K562 (cell line): ENCODE measurements at regions not wholly inside any gene's neighbourhood (a gene's known extent, or its start where the extent isn't known, plus 50 kb on each side); places are given as distances from the start of the nearest gene placed in this dataset.

Source experiments
- ATAC-seq: fragments of 200-7000 bp; cut with Tn5 transposase; 3 replicates; pipeline ENCODE4 v1.9.1; 2020; ENCODE audit warnings: moderate library complexity
- BruUV-seq: library from RNA; stranded (reverse); fragments of 400-500 nt; replicated peaks from 2 replicates; lab custom pipeline; 2021; lab: Mats Ljungman, UMichigan
- CTCF ChIA-PET: fragments of 300-600 bp; formaldehyde crosslinking; extraction: SDS; loops from one replicate; lab custom pipeline; 2021; ENCODE audit warnings: low intra/inter-chr PET ratio; lab: Yijun Ruan, JAX
- POLR2A ChIA-PET: fragments of 300-600, 350-650 bp; sonication (Branson Sonifier 250); formaldehyde crosslinking; extraction: SDS; loops from one replicate; lab custom pipeline; 2021; ENCODE audit warnings: antibody characterized with exemption, inconsistent platforms; lab: Yijun Ruan, JAX
- DNase-seq, 4 experiments: peaks; one replicate each; pipeline versions ENCODE4 v3.0.0 to v3.0.0-alpha.2; 2011 to 2018; ENCODE audit warnings: low spot score in 3 of 4, mixed read lengths in 3 of 4; ENCODE audit errors: extremely low read depth in 1 of 4
- FAIRE-seq: peaks from 2 replicates; lab custom pipeline; 2011; peaks lifted over from hg19 to GRCh38; lab: Jason Lieb, UNC
- H2AFZ ChIP-seq: 2 replicates; pipeline ENCODE4 v1.6.0; 2011; ENCODE audit warnings: low read depth, low read length, control low read depth, inconsistent platforms
- H3K27ac ChIP-seq: fragments of 200-600 bp; 3 replicates; pipeline ENCODE4 v1.8.0; 2011; ENCODE audit warnings: low read depth, mild to moderate bottlenecking, control low read depth, inconsistent platforms, low read length, moderate library complexity, mixed read lengths; ENCODE audit errors: extremely low read depth
- H3K27me3 ChIP-seq, 2 experiments: fragments of 300-600 bp in 1 of 2; 2 replicates in 1 of 2; 3 replicates in 1 of 2; pipeline versions ENCODE4 v1.6.0 to v1.8.0; 2011; ENCODE audit warnings: inconsistent platforms in 2 of 2, low read length in 2 of 2, mild to moderate bottlenecking in 1 of 2, mixed read lengths in 1 of 2, moderate library complexity in 1 of 2; ENCODE audit not compliant: control insufficient read depth in 2 of 2, insufficient read depth in 2 of 2
- H3K36me3 ChIP-seq: fragments of 300-600 bp; 3 replicates; pipeline ENCODE4 v1.8.0; 2011; ENCODE audit warnings: mild to moderate bottlenecking, low read length, inconsistent platforms; ENCODE audit not compliant: control insufficient read depth, insufficient read depth
- H3K4me1 ChIP-seq, 2 experiments: fragments of 200-600 bp in 1 of 2; replicated peaks in 1 of 2; 2 replicates in 1 of 2; 3 replicates in 1 of 2; pipeline versions ENCODE4 v1.5.1 to v1.8.0; 2011; ENCODE audit warnings: inconsistent platforms in 2 of 2, low read length in 2 of 2, mild to moderate bottlenecking in 1 of 2, mixed read lengths in 1 of 2, moderate library complexity in 1 of 2; ENCODE audit not compliant: control insufficient read depth in 2 of 2, insufficient read depth in 2 of 2
- H3K4me2 ChIP-seq: 2 replicates; pipeline ENCODE4 v1.6.1; 2011; ENCODE audit warnings: low read length, control low read depth, inconsistent platforms, mixed read lengths; ENCODE audit not compliant: insufficient read depth
- H3K4me3 ChIP-seq: fragments of 200-600 bp; sonication (generic), shearing (Covaris generic); 2 replicates; pipeline ENCODE4 v1.5.1; 2016; ENCODE audit warnings: control low read depth, inconsistent platforms
- H3K79me2 ChIP-seq: fragments of 200-600 bp; 3 replicates; pipeline ENCODE4 v1.8.0; 2011; ENCODE audit warnings: low read length, inconsistent platforms; ENCODE audit not compliant: control insufficient read depth, insufficient read depth
- H3K9ac ChIP-seq, 2 experiments: 2 replicates each; pipeline versions ENCODE4 v1.6.0 to v1.6.1; 2011; ENCODE audit warnings: low read depth in 2 of 2, low read length in 2 of 2, control low read depth in 1 of 2, inconsistent platforms in 1 of 2, mild to moderate bottlenecking in 1 of 2, mixed read lengths in 1 of 2; ENCODE audit not compliant: insufficient read depth in 1 of 2
- H3K9me1 ChIP-seq: one replicate; pipeline ENCODE4 v1.6.0; 2011; ENCODE audit warnings: inconsistent platforms, mild to moderate bottlenecking, low read length, moderate library complexity; ENCODE audit not compliant: control insufficient read depth, insufficient read depth
- H3K9me3 ChIP-seq: replicated peaks from 2 replicates; pipeline ENCODE4 v1.5.1; 2011; ENCODE audit warnings: low read depth, low read length, inconsistent platforms; ENCODE audit not compliant: control insufficient read depth, insufficient read depth
- H4K20me1 ChIP-seq: replicated peaks from 2 replicates; pipeline ENCODE4 v1.6.1; 2011; ENCODE audit warnings: low read length, inconsistent platforms, mixed read lengths; ENCODE audit not compliant: control insufficient read depth, insufficient read depth
- WGBS: fragments of 100-300 bp; shearing (Covaris generic); methylation state at CpG from one replicate; pipeline ENCODE4 v1.1.6; 2016; ENCODE audit warnings: low coverage, mixed read lengths; ENCODE audit not compliant: insufficient coverage; ENCODE audit errors: missing lambda C conversion rate; 5-methylcytosine and 5-hydroxymethylcytosine counted together
- in situ Hi-C: fragments of 300-500 bp; cut with MboI; formaldehyde crosslinking; loops from 4 replicates; pipeline ENCODE4 v1.15.0; 2018; ENCODE audit warnings: inconsistent platforms, mixed read lengths
- intact Hi-C: fragments of 100-400 bp; cut with micrococcal nuclease; formaldehyde crosslinking; loops from 2 replicates; pipeline ENCODE4 v1.14.2; 2022
- TF ChIP-seq, protein P1 (sequence below), 2 experiments: fragments of 450-650 bp; conservative IDR thresholded peaks; 2 replicates each; pipeline ENCODE4 v1.6.1; 2017; ENCODE audit warnings: mild to moderate bottlenecking in 2 of 2, moderate library complexity in 2 of 2
- TF ChIP-seq, protein P2 (sequence below): fragments of 250-450 bp; sonication (Bioruptor Pico); IDR thresholded peaks from 2 replicates; pipeline ENCODE4 v1.4.0; 2020; ENCODE audit warnings: mild to moderate bottlenecking, moderate library complexity
- TF ChIP-seq, protein P3 (sequence below): IDR thresholded peaks from 2 replicates; pipeline ENCODE4 v1.6.1; 2011; ENCODE audit warnings: borderline replicate concordance, low read depth, mild to moderate bottlenecking, moderate library complexity, low read length; ENCODE audit not compliant: insufficient read depth, poor library complexity, severe bottlenecking

DNA sequence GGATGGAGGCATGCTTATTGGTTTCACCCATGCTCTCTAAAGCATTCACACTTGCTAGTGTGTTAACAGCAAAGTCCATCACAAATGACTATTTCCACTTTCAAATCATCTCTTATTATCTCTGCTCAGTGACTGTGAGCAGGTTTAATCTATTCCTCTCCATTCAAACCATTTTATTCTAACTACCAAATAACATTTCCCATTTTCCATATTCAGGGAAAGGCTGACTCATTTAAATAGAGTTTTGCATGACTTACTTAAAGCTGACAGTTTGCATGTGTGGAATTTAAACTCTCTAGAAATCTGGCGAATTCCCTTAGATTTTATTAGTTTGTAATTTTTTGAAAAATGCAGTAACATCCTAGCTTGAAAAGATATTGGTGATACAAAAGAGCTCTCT is 615.7 kb upstream of the LRRC4C start:
- Histone ChIP-seq H3K4me1 (no peaks in the 10 kb centered on the region), H4K20me1 (no peaks in the 10 kb centered on the region), H3K79me2 (no peaks in the 10 kb centered on the region), H3K27me3 (no peaks in the 10 kb centered on the region), H2AFZ (no peak overlapping the region), H3K36me3 (no peaks in the 10 kb centered on the region), H3K4me3 (no peak overlapping the region), H3K9me1 (no peaks in the 10 kb centered on the region), H3K27ac (no peak overlapping the region), H3K9me3 (no peaks in the 10 kb centered on the region), H3K9ac (no peak overlapping the region), H3K4me2 (no peak overlapping the region)
- ChIA-PET CTCF (no interaction called here), POLR2A (no interaction called here)
- intact Hi-C loops: no loop called here
- BruUV-seq: no TSS peak
- FAIRE-seq (no peak), ATAC-seq (no peak), DNase-seq (no peak)
- TF ChIP-seq, protein P1, sequence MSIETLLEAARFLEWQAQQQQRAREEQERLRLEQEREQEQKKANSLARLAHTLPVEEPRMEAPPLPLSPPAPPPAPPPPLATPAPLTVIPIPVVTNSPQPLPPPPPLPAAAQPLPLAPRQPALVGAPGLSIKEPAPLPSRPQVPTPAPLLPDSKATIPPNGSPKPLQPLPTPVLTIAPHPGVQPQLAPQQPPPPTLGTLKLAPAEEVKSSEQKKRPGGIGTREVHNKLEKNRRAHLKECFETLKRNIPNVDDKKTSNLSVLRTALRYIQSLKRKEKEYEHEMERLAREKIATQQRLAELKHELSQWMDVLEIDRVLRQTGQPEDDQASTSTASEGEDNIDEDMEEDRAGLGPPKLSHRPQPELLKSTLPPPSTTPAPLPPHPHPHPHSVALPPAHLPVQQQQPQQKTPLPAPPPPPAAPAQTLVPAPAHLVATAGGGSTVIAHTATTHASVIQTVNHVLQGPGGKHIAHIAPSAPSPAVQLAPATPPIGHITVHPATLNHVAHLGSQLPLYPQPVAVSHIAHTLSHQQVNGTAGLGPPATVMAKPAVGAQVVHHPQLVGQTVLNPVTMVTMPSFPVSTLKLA (conservative IDR thresholded peaks at IDR 0.05): no peak
- TF ChIP-seq, protein P2, sequence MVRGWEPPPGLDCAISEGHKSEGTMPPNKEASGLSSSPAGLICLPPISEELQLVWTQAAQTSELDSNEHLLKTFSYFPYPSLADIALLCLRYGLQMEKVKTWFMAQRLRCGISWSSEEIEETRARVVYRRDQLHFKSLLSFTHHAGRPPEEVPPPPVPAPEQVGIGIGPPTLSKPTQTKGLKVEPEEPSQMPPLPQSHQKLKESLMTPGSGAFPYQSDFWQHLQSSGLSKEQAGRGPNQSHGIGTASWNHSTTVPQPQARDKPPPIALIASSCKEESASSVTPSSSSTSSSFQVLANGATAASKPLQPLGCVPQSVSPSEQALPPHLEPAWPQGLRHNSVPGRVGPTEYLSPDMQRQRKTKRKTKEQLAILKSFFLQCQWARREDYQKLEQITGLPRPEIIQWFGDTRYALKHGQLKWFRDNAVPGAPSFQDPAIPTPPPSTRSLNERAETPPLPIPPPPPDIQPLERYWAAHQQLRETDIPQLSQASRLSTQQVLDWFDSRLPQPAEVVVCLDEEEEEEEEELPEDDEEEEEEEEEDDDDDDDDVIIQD (CRISPR knock-in tag): no peak
- TF ChIP-seq, protein P3, sequence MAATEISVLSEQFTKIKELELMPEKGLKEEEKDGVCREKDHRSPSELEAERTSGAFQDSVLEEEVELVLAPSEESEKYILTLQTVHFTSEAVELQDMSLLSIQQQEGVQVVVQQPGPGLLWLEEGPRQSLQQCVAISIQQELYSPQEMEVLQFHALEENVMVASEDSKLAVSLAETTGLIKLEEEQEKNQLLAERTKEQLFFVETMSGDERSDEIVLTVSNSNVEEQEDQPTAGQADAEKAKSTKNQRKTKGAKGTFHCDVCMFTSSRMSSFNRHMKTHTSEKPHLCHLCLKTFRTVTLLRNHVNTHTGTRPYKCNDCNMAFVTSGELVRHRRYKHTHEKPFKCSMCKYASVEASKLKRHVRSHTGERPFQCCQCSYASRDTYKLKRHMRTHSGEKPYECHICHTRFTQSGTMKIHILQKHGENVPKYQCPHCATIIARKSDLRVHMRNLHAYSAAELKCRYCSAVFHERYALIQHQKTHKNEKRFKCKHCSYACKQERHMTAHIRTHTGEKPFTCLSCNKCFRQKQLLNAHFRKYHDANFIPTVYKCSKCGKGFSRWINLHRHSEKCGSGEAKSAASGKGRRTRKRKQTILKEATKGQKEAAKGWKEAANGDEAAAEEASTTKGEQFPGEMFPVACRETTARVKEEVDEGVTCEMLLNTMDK: no peak
- in situ Hi-C loops: no loop called here
- 0% methylated on average over 1 of the region's 1 CpG for WGBS
